Kidney tubule cell (primary cell): ENCODE measurements at regions not wholly inside any gene's neighbourhood (a gene's known extent, or its start where the extent isn't known, plus 50 kb on each side); places are given as distances from the start of the nearest gene placed in this dataset.
A peak's percentile ranks its signal among the peaks of the same experiment; 100 is the strongest.

Experiments
- DNase-seq: peaks from one replicate; pipeline ENCODE4 v3.0.0-alpha.2; 2018; ENCODE audit warnings: low spot score

DNA sequence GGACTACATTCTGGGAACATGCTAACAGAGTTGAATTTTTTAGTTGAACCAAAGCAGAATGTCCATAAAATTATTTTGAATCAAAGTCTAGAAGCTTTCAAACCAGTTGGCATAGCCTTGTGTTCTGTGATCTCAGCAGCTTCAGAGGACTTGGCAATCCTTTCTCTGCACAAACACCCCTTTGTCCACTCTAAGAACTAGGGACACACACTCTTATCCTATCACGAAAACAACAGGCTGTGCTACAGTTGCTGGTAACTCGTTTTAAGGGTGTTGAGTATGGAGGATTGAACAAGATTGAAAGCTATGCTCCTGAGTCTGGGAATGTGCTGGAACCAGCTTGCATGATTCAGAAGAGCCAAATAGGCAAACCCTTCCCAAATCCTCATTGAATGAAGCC, 76.4 kb upstream of the PRSS58 start:
- DNase-seq: no peak

DNA sequence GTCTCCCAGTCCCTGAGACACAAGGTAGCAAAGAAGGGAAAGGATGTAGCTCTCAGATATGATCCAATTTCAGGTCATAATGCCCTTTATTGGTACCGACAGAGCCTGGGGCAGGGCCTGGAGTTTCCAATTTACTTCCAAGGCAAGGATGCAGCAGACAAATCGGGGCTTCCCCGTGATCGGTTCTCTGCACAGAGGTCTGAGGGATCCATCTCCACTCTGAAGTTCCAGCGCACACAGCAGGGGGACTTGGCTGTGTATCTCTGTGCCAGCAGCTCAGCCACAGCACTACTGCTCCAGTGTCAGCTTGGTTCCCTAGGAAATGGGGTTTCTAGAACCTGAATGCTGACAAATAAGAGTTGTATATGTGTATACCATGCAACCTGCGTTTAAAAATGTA, 74.6 kb upstream of the PRSS58 start:
- DNase-seq: no peak

GRCh38 chr7:142331941-142332340, 74.1 kb upstream of the PRSS58 start:
- DNase-seq: no peak

DNA sequence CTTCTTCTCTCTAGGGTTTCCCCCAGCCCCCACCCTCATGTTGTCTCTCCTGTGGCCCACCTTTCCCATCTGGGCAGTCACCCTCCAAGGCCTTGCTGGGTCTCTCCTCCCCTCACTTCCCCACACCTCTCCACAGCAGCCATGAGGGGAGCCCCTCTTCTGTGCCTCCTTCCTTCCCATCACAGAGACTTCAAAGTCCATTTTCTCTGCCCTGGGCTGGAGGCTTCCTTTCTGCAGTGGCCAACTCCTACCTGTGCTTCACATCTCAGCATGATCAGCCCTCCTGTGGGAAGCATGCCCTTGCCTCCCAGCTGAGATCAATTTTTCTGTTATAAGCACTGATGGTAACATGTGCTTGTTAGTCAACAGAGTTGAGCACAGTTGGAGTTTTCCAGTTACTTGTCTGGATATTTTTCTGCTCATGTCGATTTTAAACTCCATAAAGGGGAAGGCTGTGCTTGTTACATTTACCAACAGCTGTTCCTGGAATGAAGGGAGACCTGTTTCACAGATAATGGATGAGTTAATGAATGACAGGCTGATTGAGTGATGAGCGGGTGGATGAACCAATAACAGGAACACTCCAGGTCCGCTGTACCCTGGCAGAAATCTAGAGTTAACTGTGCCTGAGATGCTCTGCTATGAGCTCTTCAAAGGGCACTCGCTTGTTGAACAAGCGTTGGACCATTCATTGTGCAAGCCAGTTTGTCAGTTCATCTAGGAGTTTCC, 71.4 kb upstream of the PRSS58 start:
- DNase-seq: peak; percentile 69

GRCh38 chr7:142328551-142328950, 70.7 kb upstream of the PRSS58 start:
- no peak for DNase-seq

- DNase-seq: peak; percentile 61
These were observed 70.0 kb upstream of the PRSS58 start for GRCh38 chr7:142327628-142328405.

- DNase-seq: peak; percentile 68
These were observed 65.8 kb upstream of the PRSS58 start for GRCh38 chr7:142323706-142324105.

GRCh38 chr7:142321391-142321790, 63.5 kb upstream of the PRSS58 start:
- no peak for DNase-seq

DNA sequence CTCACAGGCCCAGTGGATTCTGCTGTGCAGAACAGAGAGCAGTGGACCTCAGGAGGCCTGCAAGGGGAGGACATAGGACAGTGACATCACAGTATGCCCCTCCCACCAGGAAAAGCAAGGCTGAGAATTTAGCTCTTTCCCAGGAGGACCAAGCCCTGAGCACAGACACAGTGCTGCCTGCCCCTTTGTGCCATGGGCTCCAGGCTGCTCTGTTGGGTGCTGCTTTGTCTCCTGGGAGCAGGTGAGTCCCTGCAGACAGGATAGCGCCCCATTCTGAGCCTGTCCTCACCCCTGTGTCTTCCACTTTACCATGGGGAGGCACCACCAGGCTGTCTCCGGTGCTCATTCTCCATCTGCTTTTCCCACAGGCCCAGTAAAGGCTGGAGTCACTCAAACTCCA, 63.0 kb upstream of the PRSS58 start:
- DNase-seq: no peak

DNA sequence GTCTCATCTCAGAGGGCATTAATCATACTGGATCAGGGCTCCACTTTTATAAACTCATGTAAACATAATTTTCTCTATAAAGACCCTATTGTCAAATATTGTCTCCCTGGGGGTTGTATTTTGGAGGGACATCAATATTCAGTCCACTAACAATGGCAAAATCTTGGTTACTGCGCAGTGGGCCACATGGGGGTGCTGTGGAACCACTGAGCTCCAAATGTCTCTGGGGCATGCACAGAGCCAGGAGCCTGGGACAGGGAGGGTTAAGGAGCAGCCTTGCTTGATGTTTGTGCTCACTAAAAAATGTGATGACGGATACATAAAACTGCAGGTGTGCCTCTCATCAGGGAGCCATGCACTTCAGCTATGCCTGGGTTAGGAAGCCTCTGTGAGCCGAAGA, 62.1 kb upstream of the PRSS58 start:
- no peak for DNase-seq

DNA sequence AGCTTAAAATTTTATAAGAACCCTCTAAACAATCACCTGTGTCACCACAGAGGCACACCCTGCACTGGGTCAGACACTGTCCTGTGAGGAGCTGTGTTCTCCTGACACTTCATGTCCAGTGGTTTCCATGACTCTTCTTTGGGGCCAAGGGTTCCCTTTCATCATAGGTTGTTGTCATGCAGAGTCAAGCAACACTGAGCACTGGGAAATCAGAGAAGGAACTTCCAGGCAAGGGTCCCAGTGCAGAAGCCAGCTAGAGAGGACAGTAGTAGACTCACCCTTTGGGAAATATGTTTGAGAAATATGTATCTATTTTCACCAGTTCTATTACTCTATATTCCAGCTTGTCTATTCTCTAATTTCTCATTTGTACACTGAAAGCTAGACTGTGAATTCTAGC, 56.4 kb upstream of the PRSS58 start:
- DNase-seq: no peak

- no peak for DNase-seq
These were observed 55.7 kb upstream of the PRSS58 start for GRCh38 chr7:142313528-142313927.

GRCh38 chr7:142311876-142312275, 54.0 kb upstream of the PRSS58 start:
- DNase-seq: no peak

- no peak for DNase-seq
These were observed 51.1 kb upstream of the PRSS58 start for GRCh38 chr7:142308918-142309317.

DNA sequence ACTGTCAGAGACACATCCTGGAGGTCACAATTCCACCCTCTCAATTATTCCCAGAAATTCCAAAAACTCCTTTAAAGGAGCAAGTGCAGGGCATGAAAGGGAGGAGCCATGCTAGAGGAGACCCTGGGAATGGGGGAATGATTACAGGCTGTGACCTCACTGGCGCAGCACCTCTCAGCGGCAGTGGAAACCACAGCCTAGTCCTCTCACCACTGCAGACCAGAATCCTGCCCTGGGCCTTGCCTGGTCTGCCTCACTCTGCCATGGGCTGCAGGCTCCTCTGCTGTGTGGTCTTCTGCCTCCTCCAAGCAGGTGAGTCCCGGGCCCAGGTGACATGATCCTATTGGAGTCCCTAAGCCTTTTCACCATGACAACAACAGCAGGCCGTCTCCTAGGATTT, 50.5 kb upstream of the PRSS58 start:
- DNase-seq: no peak
